Ectodermal cell (in vitro differentiated cells): ENCODE measurements at regions not wholly inside any gene's neighbourhood (a gene's known extent, or its start where the extent isn't known, plus 50 kb on each side); places are given as distances from the start of the nearest gene placed in this dataset.

Experiments
- H3K27ac ChIP-seq: 2 replicates; pipeline ENCODE4 v1.7.0; 2013; ENCODE audit warnings: mild to moderate bottlenecking, low read depth, low read length; ENCODE audit not compliant: insufficient read depth, poor library complexity, severe bottlenecking
- H3K27me3 ChIP-seq: 2 replicates; pipeline ENCODE4 v1.7.0; 2013; ENCODE audit warnings: mild to moderate bottlenecking, low read length; ENCODE audit not compliant: insufficient read depth, control insufficient read depth, poor library complexity, severe bottlenecking
- H3K36me3 ChIP-seq: one replicate; pipeline ENCODE4 v1.7.0; 2013; ENCODE audit warnings: low read length; ENCODE audit not compliant: control insufficient read depth, insufficient read depth
- H3K4me1 ChIP-seq: one replicate; pipeline ENCODE4 v1.7.0; 2013; ENCODE audit warnings: low read length; ENCODE audit not compliant: control insufficient read depth, insufficient read depth
- H3K4me3 ChIP-seq: 2 replicates; pipeline ENCODE4 v1.7.0; 2013; ENCODE audit warnings: low read depth, low read length, control low read depth; ENCODE audit not compliant: insufficient read depth
- H3K9me3 ChIP-seq: 2 replicates; pipeline ENCODE4 v1.7.0; 2013; ENCODE audit warnings: mild to moderate bottlenecking, low read length, moderate library complexity; ENCODE audit not compliant: control insufficient read depth
- WGBS, 2 experiments: methylation state at CpG; one replicate each; pipeline ENCODE4 v1.1.7; 2013; ENCODE audit warnings: missing lambda C conversion rate in 2 of 2; 5-methylcytosine and 5-hydroxymethylcytosine counted together

- no peaks in the 10 kb centered on the region for H3K36me3 ChIP-seq
- 89 to 90% methylated on average over 2 to 3 of the region's 4 CpGs for WGBS, 2 experiments
- H3K9me3 ChIP-seq, result no peaks in the 10 kb centered on the region
- no peaks in the 10 kb centered on the region for H3K27me3 ChIP-seq
- no peak overlapping the region for H3K27ac ChIP-seq
- H3K4me1 ChIP-seq, result no peaks in the 10 kb centered on the region
- H3K4me3 ChIP-seq, result no peak overlapping the region
These were observed 696.8 kb downstream of the OTOL1 start for GRCh38 chr3:162193148-162194095.

GRCh38 chr3:162195147-162195546 is 698.5 kb downstream of the OTOL1 start:
- no peaks in the 10 kb centered on the region for H3K4me1 ChIP-seq
- WGBS, 2 experiments, result 93 to 95% methylated on average over 3 of the region's 3 CpGs
- no peaks in the 10 kb centered on the region for H3K36me3 ChIP-seq
- no peak overlapping the region for H3K27ac ChIP-seq
- no peaks in the 10 kb centered on the region for H3K27me3 ChIP-seq
- no peak overlapping the region for H3K4me3 ChIP-seq
- no peaks in the 10 kb centered on the region for H3K9me3 ChIP-seq

GRCh38 chr3:162196964-162197363 is 700.4 kb downstream of the OTOL1 start:
- no peaks in the 10 kb centered on the region for H3K9me3 ChIP-seq
- 86 to 92% methylated on average over 2 of the region's 2 CpGs for WGBS, 2 experiments
- H3K36me3 ChIP-seq, result no peaks in the 10 kb centered on the region
- no peaks in the 10 kb centered on the region for H3K27me3 ChIP-seq
- no peak overlapping the region for H3K4me3 ChIP-seq
- no peaks in the 10 kb centered on the region for H3K4me1 ChIP-seq
- H3K27ac ChIP-seq, result no peak overlapping the region

GRCh38 chr3:162200836-162201235 is 704.2 kb downstream of the OTOL1 start:
- WGBS, 2 experiments, result 84 to 89% methylated on average over 7 of the region's 7 CpGs
- no peak overlapping the region for H3K4me3 ChIP-seq
- no peaks in the 10 kb centered on the region for H3K9me3 ChIP-seq
- no peak overlapping the region for H3K27ac ChIP-seq
- no peaks in the 10 kb centered on the region for H3K27me3 ChIP-seq
- H3K4me1 ChIP-seq, result no peaks in the 10 kb centered on the region
- no peaks in the 10 kb centered on the region for H3K36me3 ChIP-seq

GRCh38 chr3:162206648-162207047 is 710.0 kb downstream of the OTOL1 start:
- Histone ChIP-seq H3K4me3 (no peak overlapping the region), H3K27me3 (no peaks in the 10 kb centered on the region), H3K36me3 (no peaks in the 10 kb centered on the region), H3K27ac (no peak overlapping the region), H3K4me1 (no peaks in the 10 kb centered on the region), H3K9me3 (no peaks in the 10 kb centered on the region)
- WGBS, 2 experiments, result 100% methylated on average over 1 of the region's 1 CpG; no CpG with 5 or more reads in 1 of the 2 experiments

- no peaks in the 10 kb centered on the region for H3K4me1 ChIP-seq
- no peak overlapping the region for H3K4me3 ChIP-seq
- no peaks in the 10 kb centered on the region for H3K36me3 ChIP-seq
- H3K27me3 ChIP-seq, result no peaks in the 10 kb centered on the region
- H3K9me3 ChIP-seq, result no peaks in the 10 kb centered on the region
- no peak overlapping the region for H3K27ac ChIP-seq
These were observed 714.9 kb downstream of the OTOL1 start for GRCh38 chr3:162211470-162211869.

- WGBS, 2 experiments, result 92 to 100% methylated on average over 1 to 2 of the region's 2 CpGs
- no peaks in the 10 kb centered on the region for H3K9me3 ChIP-seq
- H3K27me3 ChIP-seq, result no peaks in the 10 kb centered on the region
- H3K27ac ChIP-seq, result no peak overlapping the region
- no peak overlapping the region for H3K4me3 ChIP-seq
- H3K36me3 ChIP-seq, result no peaks in the 10 kb centered on the region
- H3K4me1 ChIP-seq, result no peaks in the 10 kb centered on the region
These were observed 716.6 kb downstream of the OTOL1 start for GRCh38 chr3:162213196-162213595.

GRCh38 chr3:162213956-162214355 is 717.3 kb downstream of the OTOL1 start:
- Histone ChIP-seq H3K4me1 (no peaks in the 10 kb centered on the region), H3K9me3 (no peaks in the 10 kb centered on the region), H3K27me3 (no peaks in the 10 kb centered on the region), H3K27ac (no peak overlapping the region), H3K36me3 (no peaks in the 10 kb centered on the region), H3K4me3 (no peak overlapping the region)
- 96 to 97% methylated on average over 2 of the region's 3 CpGs for WGBS, 2 experiments

GRCh38 chr3:162217647-162218046 is 721.0 kb downstream of the OTOL1 start:
- H3K4me3 ChIP-seq, result no peak overlapping the region
- 96 to 98% methylated on average over 1 of the region's 1 CpG for WGBS, 2 experiments
- no peaks in the 10 kb centered on the region for H3K36me3 ChIP-seq
- H3K27me3 ChIP-seq, result no peaks in the 10 kb centered on the region
- no peak overlapping the region for H3K27ac ChIP-seq
- H3K4me1 ChIP-seq, result no peaks in the 10 kb centered on the region
- no peaks in the 10 kb centered on the region for H3K9me3 ChIP-seq

- 82 to 84% methylated on average over 3 to 4 of the region's 4 CpGs for WGBS, 2 experiments
- Histone ChIP-seq H3K4me3 (no peak overlapping the region), H3K27ac (no peak overlapping the region), H3K36me3 (no peaks in the 10 kb centered on the region), H3K9me3 (no peaks in the 10 kb centered on the region), H3K4me1 (no peaks in the 10 kb centered on the region), H3K27me3 (no peaks in the 10 kb centered on the region)
These were observed 721.9 kb downstream of the OTOL1 start for GRCh38 chr3:162218479-162218878.
